Astrocyte (in vitro differentiated cells and primary cell): ENCODE measurements at regions not wholly inside any gene's neighbourhood (a gene's known extent, or its start where the extent isn't known, plus 50 kb on each side); places are given as distances from the start of the nearest gene placed in this dataset.

Experiments
- EZH2 ChIP-seq: IDR thresholded peaks from 2 replicates; pipeline ENCODE4 v1.6.1; 2012; ENCODE audit warnings: mild to moderate bottlenecking, low read length, inconsistent platforms; ENCODE audit not compliant: insufficient read depth
- TF ChIP-seq, protein P1 (sequence below): IDR thresholded peaks from 2 replicates; pipeline ENCODE4 v1.5.1; 2011; ENCODE audit warnings: low read depth, mild to moderate bottlenecking, inconsistent platforms, low read length, moderate library complexity; ENCODE audit not compliant: insufficient read depth

DNA sequence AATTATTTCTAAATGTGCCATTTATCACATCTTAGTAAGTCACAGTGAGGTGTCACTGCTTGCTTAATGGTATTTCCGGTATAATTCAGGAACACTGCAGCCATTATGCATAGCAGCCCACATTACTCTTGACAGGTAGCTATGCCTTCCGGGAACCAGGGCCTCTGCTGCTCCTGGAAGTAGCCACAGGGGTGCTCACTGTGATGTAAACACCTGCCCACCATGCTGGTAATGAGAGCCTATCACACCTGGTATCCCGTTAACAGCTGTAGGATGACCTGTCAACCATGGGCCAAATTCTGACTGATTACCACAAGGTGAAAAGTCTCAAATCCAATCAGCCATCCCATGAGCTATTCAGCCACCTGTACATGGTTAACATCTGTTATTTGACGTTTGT, 647.0 kb upstream of the NXPH2 start:
- TF ChIP-seq, protein P1, sequence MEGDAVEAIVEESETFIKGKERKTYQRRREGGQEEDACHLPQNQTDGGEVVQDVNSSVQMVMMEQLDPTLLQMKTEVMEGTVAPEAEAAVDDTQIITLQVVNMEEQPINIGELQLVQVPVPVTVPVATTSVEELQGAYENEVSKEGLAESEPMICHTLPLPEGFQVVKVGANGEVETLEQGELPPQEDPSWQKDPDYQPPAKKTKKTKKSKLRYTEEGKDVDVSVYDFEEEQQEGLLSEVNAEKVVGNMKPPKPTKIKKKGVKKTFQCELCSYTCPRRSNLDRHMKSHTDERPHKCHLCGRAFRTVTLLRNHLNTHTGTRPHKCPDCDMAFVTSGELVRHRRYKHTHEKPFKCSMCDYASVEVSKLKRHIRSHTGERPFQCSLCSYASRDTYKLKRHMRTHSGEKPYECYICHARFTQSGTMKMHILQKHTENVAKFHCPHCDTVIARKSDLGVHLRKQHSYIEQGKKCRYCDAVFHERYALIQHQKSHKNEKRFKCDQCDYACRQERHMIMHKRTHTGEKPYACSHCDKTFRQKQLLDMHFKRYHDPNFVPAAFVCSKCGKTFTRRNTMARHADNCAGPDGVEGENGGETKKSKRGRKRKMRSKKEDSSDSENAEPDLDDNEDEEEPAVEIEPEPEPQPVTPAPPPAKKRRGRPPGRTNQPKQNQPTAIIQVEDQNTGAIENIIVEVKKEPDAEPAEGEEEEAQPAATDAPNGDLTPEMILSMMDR = no peak
- no peak for TF ChIP-seq EZH2
